Fibroblast of villous mesenchyme (primary cell): ENCODE measurements at regions not wholly inside any gene's neighbourhood (a gene's known extent, or its start where the extent isn't known, plus 50 kb on each side); places are given as distances from the start of the nearest gene placed in this dataset.
"Not testable (repeated sequence)": the region's sequence is repeated elsewhere in the genome, so short reads cannot be mapped to it uniquely, and the experiment has no call there.

Experiments
- DNase-seq: peaks from one replicate; pipeline ENCODE4 v3.0.0-alpha.2; 2010; ENCODE audit warnings: low read depth
- H3K4me3 ChIP-seq: 2 replicates; pipeline ENCODE4 v1.5.1; 2011; ENCODE audit warnings: low read depth, mild to moderate bottlenecking, low read length
- TF ChIP-seq, protein P1 (sequence below): IDR thresholded peaks from 2 replicates; pipeline ENCODE4 v1.5.1; 2012; ENCODE audit warnings: low read depth, mild to moderate bottlenecking, low read length; ENCODE audit not compliant: insufficient read depth

DNA sequence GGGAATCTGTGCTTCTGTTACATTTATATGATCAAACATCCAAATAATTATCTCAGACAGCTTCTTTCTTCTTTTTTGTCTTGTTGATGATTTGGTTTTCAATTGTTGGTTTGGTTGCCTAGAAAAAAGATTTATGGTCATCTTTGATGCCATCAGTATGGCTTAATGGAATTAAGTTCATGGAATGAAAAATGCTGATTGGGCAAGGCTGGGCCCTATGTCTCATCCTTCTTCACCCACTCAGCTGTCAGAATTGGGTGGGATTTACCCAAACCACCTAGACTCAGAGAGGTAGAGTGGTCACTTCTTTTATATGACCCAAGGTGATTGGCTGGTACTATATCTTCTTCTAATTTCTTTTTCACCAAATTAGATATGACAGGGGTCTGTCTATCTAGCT is 258.3 kb downstream of the DOK5 start:
- no peak overlapping the region for H3K4me3 ChIP-seq
- no peak for DNase-seq
- TF ChIP-seq, protein P1, sequence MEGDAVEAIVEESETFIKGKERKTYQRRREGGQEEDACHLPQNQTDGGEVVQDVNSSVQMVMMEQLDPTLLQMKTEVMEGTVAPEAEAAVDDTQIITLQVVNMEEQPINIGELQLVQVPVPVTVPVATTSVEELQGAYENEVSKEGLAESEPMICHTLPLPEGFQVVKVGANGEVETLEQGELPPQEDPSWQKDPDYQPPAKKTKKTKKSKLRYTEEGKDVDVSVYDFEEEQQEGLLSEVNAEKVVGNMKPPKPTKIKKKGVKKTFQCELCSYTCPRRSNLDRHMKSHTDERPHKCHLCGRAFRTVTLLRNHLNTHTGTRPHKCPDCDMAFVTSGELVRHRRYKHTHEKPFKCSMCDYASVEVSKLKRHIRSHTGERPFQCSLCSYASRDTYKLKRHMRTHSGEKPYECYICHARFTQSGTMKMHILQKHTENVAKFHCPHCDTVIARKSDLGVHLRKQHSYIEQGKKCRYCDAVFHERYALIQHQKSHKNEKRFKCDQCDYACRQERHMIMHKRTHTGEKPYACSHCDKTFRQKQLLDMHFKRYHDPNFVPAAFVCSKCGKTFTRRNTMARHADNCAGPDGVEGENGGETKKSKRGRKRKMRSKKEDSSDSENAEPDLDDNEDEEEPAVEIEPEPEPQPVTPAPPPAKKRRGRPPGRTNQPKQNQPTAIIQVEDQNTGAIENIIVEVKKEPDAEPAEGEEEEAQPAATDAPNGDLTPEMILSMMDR = no peak

DNA sequence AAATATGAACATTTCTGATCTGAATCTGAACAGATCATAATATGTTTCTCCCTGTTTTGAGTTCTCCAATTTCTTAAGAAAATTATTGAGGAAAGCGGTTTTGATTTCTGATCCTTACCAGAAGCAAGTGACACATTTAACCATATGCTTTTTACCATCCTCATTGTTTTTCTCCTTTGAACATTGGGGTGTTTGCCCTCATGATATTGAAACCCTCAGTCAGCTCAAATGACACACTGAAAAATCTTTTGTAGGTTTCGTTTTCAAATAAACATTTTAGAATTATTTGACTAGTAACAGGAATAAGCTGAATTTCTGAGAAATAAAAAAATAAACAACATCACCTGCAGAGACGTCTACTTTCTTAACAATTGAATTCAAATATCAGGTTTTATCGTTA is 252.1 kb downstream of the DOK5 start:
- TF ChIP-seq, protein P1 = no peak
- H3K4me3 ChIP-seq = no peak overlapping the region
- DNase-seq = no peak

DNA sequence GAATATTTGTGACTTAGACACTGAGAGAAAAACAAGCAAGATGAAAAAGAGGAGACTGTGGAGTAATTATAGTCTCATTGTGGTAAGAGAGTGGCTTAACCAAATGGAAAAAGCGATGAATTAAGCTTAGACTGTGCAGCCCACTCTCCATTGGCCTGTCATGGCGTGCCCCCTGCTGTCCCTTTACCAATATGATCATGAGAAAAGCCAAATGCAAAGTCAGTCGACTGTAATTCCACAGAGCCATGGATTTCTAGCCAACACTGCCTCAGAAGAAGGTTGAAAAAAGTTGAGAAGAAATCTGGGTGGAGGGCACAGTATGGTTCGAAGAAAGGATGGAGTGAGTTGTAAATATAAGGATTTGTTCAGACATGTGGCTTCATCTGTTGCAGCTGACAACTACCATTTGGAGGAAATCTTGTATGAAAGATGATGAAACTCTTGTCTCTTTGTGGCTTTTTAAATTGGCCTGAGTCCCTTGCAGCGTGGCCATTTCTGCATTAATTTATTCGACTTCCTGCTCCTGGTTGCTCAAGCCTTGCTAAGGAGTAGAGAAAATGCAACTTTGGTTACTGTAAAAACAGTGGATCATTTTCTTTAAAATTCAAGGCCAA is 251.4 kb downstream of the DOK5 start:
- no peak overlapping the region for H3K4me3 ChIP-seq
- TF ChIP-seq, protein P1 = no peak
- no peak for DNase-seq

DNA sequence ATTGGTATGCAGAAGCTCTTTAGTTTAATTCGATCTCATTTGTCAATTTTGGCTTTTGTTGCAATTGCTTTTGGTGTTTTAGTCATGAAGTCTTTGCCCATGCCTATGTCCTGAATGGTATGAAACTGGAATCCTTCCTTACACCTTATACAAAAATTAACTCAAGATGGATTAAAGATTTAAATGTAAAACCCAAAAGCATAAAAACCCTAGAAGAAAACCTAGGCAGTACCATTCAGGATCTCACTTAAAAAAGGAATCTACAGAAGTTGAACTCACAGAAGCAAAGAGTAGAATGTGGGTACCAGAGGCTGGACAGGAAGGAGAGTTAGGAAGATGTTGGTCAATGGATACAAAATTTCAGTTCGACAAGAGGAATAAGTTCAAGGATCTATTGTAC is 249.9 kb downstream of the DOK5 start:
- not testable (repeated sequence) for DNase-seq, H3K4me3 ChIP-seq

DNA sequence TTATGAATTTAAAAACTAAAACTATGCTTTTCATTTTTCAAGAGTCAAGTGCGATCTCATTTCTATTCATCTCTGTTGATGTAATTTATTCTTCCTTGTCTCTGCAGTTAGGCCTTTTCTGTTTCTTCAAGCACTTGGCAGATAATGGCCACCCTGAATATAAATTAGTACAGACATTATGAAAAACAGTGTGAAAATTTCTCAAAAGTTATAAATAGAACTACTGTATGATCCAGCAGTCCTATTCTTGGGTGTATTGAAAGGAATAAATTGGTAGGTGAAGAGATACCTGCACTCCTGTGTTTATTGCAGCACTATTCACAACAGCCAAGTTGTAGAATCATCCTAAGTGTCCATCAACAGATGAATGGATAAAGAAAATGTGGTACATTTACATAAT is 248.3 kb downstream of the DOK5 start:
- no peak for DNase-seq
- TF ChIP-seq, protein P1 = no peak
- H3K4me3 ChIP-seq = no peak overlapping the region

DNA sequence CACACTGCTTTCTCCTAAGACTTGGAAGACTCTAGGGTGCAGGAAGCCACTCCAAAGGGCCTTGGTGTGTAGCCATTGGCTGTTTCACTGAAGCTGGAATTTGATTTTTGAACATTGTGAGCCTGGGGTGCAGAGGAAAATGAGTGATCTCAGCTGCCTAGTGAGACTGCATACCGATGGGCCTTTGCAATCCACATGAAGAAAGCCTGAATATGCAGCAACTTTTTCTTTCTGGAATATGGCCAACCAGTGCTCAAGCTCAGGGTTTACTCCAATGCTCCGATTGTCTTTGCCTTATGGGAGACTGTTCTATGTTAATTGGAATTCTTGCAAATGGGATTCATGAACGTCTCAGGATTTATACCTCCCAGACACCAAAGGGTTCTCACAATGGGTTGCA is 242.6 kb downstream of the DOK5 start:
- DNase-seq = no peak
- H3K4me3 ChIP-seq = no peak overlapping the region
- TF ChIP-seq, protein P1 = no peak

DNA sequence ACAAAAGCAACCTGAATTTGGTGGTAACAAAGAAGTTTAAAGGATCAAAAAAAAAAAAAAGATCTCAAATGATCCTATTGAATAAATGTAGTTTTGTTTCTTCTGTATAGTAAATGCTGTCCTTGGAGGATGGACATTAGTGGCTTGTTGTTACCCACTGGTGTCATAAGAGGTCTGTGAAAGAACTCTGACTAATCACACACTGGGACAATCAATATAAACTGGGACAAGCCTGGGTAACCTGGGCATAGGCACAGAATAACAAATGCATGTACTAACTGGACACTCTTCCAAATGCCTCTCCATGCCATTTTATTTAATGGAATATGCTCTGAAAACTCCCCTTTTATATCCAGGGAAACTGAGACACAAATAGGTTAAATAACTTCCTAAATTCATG is 241.4 kb downstream of the DOK5 start:
- TF ChIP-seq, protein P1 = no peak
- no peak for DNase-seq
- H3K4me3 ChIP-seq = no peak overlapping the region
